ENCODE measurements at regions not wholly inside any gene's neighbourhood (a gene's known extent, or its start where the extent isn't known, plus 50 kb on each side); places are given as distances from the start of the nearest gene placed in this dataset.
"Not testable (repeated sequence)": the region's sequence is repeated elsewhere in the genome, so short reads cannot be mapped to it uniquely, and the experiment has no call there.

- not testable (repeated sequence) for H3K4me3 ChIP-seq (replicated peaks; ENCODE audit: insufficient read depth, low read length); H3K27me3 ChIP-seq (ENCODE audit: insufficient read depth, poor library complexity, severe bottlenecking); H3K27ac ChIP-seq (replicated peaks); DNase-seq (ENCODE audit: low read depth in 1 of 2, low spot score in 1 of 2)
Measured at GRCh38 chr20:30712861-30713260, 544.6 kb upstream of the DEFB115 start.

- not testable (repeated sequence) for H3K4me3 ChIP-seq (replicated peaks; ENCODE audit: insufficient read depth, low read length); DNase-seq (ENCODE audit: low read depth in 1 of 2, low spot score in 1 of 2); H3K27ac ChIP-seq (replicated peaks); H3K27me3 ChIP-seq (ENCODE audit: insufficient read depth, poor library complexity, severe bottlenecking)
Measured at GRCh38 chr20:30719415-30720199, 537.9 kb upstream of the DEFB115 start.

GRCh38 chr20:30723511-30723910 lies 534.0 kb upstream of the DEFB115 start:
- H3K27ac ChIP-seq (replicated peaks); H3K27me3 ChIP-seq (ENCODE audit: insufficient read depth, poor library complexity, severe bottlenecking); DNase-seq (ENCODE audit: low read depth in 1 of 2, low spot score in 1 of 2); H3K4me3 ChIP-seq (replicated peaks; ENCODE audit: insufficient read depth, low read length): not testable (repeated sequence)

GRCh38 chr20:30723934-30724687 lies 533.4 kb upstream of the DEFB115 start:
- not testable (repeated sequence) for DNase-seq (ENCODE audit: low read depth in 1 of 2, low spot score in 1 of 2); H3K4me3 ChIP-seq (replicated peaks; ENCODE audit: insufficient read depth, low read length); H3K27me3 ChIP-seq (ENCODE audit: insufficient read depth, poor library complexity, severe bottlenecking); H3K27ac ChIP-seq (replicated peaks)

GRCh38 chr20:30724688-30725074 lies 532.8 kb upstream of the DEFB115 start:
- H3K27me3 ChIP-seq (ENCODE audit: insufficient read depth, poor library complexity, severe bottlenecking); H3K27ac ChIP-seq (replicated peaks); DNase-seq (ENCODE audit: low read depth in 1 of 2, low spot score in 1 of 2); H3K4me3 ChIP-seq (replicated peaks; ENCODE audit: insufficient read depth, low read length): not testable (repeated sequence)

GRCh38 chr20:30725188-30725587 lies 532.3 kb upstream of the DEFB115 start:
- H3K4me3 ChIP-seq (replicated peaks; ENCODE audit: insufficient read depth, low read length); DNase-seq (ENCODE audit: low read depth in 1 of 2, low spot score in 1 of 2); H3K27me3 ChIP-seq (ENCODE audit: insufficient read depth, poor library complexity, severe bottlenecking); H3K27ac ChIP-seq (replicated peaks): not testable (repeated sequence)

- not testable (repeated sequence) for DNase-seq (ENCODE audit: low read depth in 1 of 2, low spot score in 1 of 2); H3K4me3 ChIP-seq (replicated peaks; ENCODE audit: insufficient read depth, low read length); H3K27ac ChIP-seq (replicated peaks); H3K27me3 ChIP-seq (ENCODE audit: insufficient read depth, poor library complexity, severe bottlenecking)
Measured at GRCh38 chr20:30728271-30728885, 529.1 kb upstream of the DEFB115 start.

All from HL-60 (cell line).